ENCODE measurements at regions not wholly inside any gene's neighbourhood (a gene's known extent, or its start where the extent isn't known, plus 50 kb on each side); places are given as distances from the start of the nearest gene placed in this dataset.

GRCh38 chr10:124200011-124200410 lies 106.6 kb upstream of the CHST15 start:
- Histone ChIP-seq H3K27me3 (ENCODE audit: control insufficient read depth, insufficient read depth, low read length) (no peaks in the 10 kb centered on the region), H3K4me1 (ENCODE audit: control insufficient read depth, insufficient read depth, low read length) (no peaks in the 10 kb centered on the region), H3K27ac (ENCODE audit: low read length) (no peak overlapping the region), H3K9me3 (ENCODE audit: control insufficient read depth, insufficient read depth, low read length) (no peaks in the 10 kb centered on the region), H3K4me3 (ENCODE audit: low read length) (no peak overlapping the region), H3K36me3 (ENCODE audit: control insufficient read depth, insufficient read depth, low read length) (no peaks in the 10 kb centered on the region)
- Mint-ChIP-seq H3K27me3 (ENCODE audit: low read depth in 2 of 2) (peaks cover 9 to 17% of the 10 kb centered on the region in 2 donors), H3K27ac (no peak overlapping the region), H3K9me3 (no peaks in the 10 kb centered on the region), H3K36me3 (no peaks in the 10 kb centered on the region), H3K4me3 (no peak overlapping the region), H3K4me1 (peaks cover 0 to 4% of the 10 kb centered on the region in 2 donors)
- DNase-seq (no peak), ATAC-seq (no peak)
- intact Hi-C loops (cut with micrococcal nuclease), result no loop called here
- TF ChIP-seq CTCF (IDR thresholded peaks at IDR 0.05), result no peak
- 89% methylated on average over 4 of the region's 4 CpGs for WGBS (ENCODE audit: insufficient coverage)

- Mint-ChIP-seq H3K27me3 (ENCODE audit: low read depth in 2 of 2) (peaks cover 12 to 17% of the 10 kb centered on the region in 2 donors), H3K9me3 (no peaks in the 10 kb centered on the region), H3K27ac (no peak overlapping the region), H3K36me3 (no peaks in the 10 kb centered on the region), H3K4me3 (no peak overlapping the region), H3K4me1 (peaks cover 0 to 4% of the 10 kb centered on the region in 2 donors)
- ATAC-seq (no peak), DNase-seq (no peak)
- intact Hi-C loops (cut with micrococcal nuclease), result no loop called here
- no peaks in the 10 kb centered on the region for H3K27me3 ChIP-seq (ENCODE audit: control insufficient read depth, insufficient read depth, low read length)
- H3K4me3 ChIP-seq (ENCODE audit: low read length), result no peak overlapping the region
- no peaks in the 10 kb centered on the region for H3K4me1 ChIP-seq (ENCODE audit: control insufficient read depth, insufficient read depth, low read length)
- 92% methylated on average over 1 of the region's 2 CpGs for WGBS (ENCODE audit: insufficient coverage)
- H3K27ac ChIP-seq (ENCODE audit: low read length), result no peak overlapping the region
- H3K36me3 ChIP-seq (ENCODE audit: control insufficient read depth, insufficient read depth, low read length), result no peaks in the 10 kb centered on the region
- H3K9me3 ChIP-seq (ENCODE audit: control insufficient read depth, insufficient read depth, low read length), result no peaks in the 10 kb centered on the region
- no peak for TF ChIP-seq CTCF (IDR thresholded peaks at IDR 0.05)
These were observed 105.5 kb upstream of the CHST15 start for GRCh38 chr10:124198871-124199270.

DNA sequence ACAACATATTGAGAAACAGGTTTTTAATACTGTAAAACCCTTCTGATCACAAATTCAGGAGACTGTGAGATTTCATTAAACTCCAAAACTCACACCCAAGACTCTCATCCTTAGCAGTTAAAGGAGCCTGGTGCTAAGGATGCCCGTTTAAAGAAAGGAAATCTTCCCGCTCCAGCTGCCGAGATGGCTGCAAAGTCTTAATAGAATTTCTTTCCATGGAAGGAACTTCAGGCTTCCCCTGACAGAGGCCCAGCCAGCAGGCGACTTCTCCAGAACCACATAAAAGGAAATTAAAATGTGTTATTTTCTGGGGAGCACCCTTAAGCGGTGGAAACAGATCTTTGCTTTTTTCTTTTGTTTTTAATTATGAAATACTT lies 104.7 kb upstream of the CHST15 start:
- H3K27ac ChIP-seq (ENCODE audit: low read length), result no peak overlapping the region
- peaks cover 12 to 17% of the 10 kb centered on the region in 2 donors for H3K27me3 Mint-ChIP-seq (ENCODE audit: low read depth in 2 of 2)
- ATAC-seq (no peak), DNase-seq (no peak)
- no peaks in the 10 kb centered on the region for H3K4me1 ChIP-seq (ENCODE audit: control insufficient read depth, insufficient read depth, low read length)
- H3K9me3 ChIP-seq (ENCODE audit: control insufficient read depth, insufficient read depth, low read length), result no peaks in the 10 kb centered on the region
- no peaks in the 10 kb centered on the region for H3K36me3 Mint-ChIP-seq
- TF ChIP-seq CTCF (IDR thresholded peaks at IDR 0.05), result no peak
- H3K4me1 Mint-ChIP-seq, result peaks cover 0 to 4% of the 10 kb centered on the region in 2 donors
- no peak overlapping the region for H3K4me3 Mint-ChIP-seq
- no peaks in the 10 kb centered on the region for H3K36me3 ChIP-seq (ENCODE audit: control insufficient read depth, insufficient read depth, low read length)
- intact Hi-C loops (cut with micrococcal nuclease), result no loop called here
- no peaks in the 10 kb centered on the region for H3K9me3 Mint-ChIP-seq
- WGBS (ENCODE audit: insufficient coverage), result 50% methylated on average over 4 of the region's 5 CpGs
- no peak overlapping the region for H3K4me3 ChIP-seq (ENCODE audit: low read length)
- H3K27me3 ChIP-seq (ENCODE audit: control insufficient read depth, insufficient read depth, low read length), result no peaks in the 10 kb centered on the region
- H3K27ac Mint-ChIP-seq, result no peak overlapping the region

DNA sequence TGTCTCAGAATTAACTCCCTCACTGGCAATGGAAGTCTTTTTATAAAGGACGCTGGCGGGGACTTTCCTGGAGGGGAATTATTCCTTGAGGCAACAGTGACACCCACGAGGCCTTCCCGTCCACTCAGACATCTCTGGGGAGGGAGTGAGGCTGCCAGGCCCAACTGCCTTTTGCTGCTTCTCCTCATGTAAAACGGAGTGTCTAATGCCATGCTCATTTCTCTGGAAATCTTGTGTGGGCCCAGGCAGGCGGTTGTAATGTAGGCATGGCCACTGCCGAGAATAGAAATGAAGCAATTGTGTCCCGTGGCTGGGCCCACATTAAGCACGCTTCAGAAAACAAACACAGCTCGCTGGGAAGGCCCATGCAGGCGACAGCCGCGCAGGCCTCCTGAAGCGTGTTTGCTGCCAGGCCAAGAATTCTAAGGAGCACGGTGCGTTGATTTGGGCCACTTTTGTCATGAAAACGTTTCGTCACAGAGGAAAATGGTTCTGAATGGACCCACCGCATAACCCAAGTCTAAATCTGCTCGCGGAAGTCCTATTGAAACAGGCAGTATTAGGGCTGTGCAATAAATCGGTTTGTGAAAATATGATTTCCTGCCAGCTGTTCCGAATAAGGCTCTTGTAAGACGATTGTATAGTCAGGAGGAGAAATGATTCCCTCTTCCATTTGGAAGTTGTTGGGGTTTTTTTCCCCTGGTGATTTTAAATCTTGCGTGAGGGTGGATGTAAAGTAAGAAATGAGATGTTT lies 104.2 kb upstream of the CHST15 start:
- no peak overlapping the region for H3K27ac ChIP-seq (ENCODE audit: low read length)
- no peaks in the 10 kb centered on the region for H3K9me3 Mint-ChIP-seq
- no peak overlapping the region for H3K4me3 ChIP-seq (ENCODE audit: low read length)

More for the DNA sequence above, 104.2 kb upstream of the CHST15 start:
- no peak for DNase-seq
- no peaks in the 10 kb centered on the region for H3K4me1 ChIP-seq (ENCODE audit: control insufficient read depth, insufficient read depth, low read length)
- no peaks in the 10 kb centered on the region for H3K9me3 ChIP-seq (ENCODE audit: control insufficient read depth, insufficient read depth, low read length)
- Mint-ChIP-seq H3K27me3 (ENCODE audit: low read depth in 2 of 2) (peaks cover 12 to 20% of the 10 kb centered on the region in 2 donors), H3K4me3 (no peak overlapping the region), H3K4me1 (peaks cover 0 to 4% of the 10 kb centered on the region in 2 donors), H3K27ac (no peak overlapping the region), H3K36me3 (no peaks in the 10 kb centered on the region)
- no peak for ATAC-seq
- intact Hi-C loops (cut with micrococcal nuclease), result no loop called here
- TF ChIP-seq CTCF (IDR thresholded peaks at IDR 0.05), result no peak
- H3K27me3 ChIP-seq (ENCODE audit: control insufficient read depth, insufficient read depth, low read length), result no peaks in the 10 kb centered on the region
- 92% methylated on average over 24 of the region's 25 CpGs for WGBS (ENCODE audit: insufficient coverage)
- H3K36me3 ChIP-seq (ENCODE audit: control insufficient read depth, insufficient read depth, low read length), result no peaks in the 10 kb centered on the region
